PC-9 (cell line): ENCODE measurements at regions not wholly inside any gene's neighbourhood (a gene's known extent, or its start where the extent isn't known, plus 50 kb on each side); places are given as distances from the start of the nearest gene placed in this dataset.
A peak's percentile ranks its signal among the peaks of the same experiment; 100 is the strongest.

Experiments
- BruUV-seq: library from RNA; stranded (reverse); fragments of 400-500 nt; replicated peaks from 2 replicates; lab custom pipeline; 2021; lab: Mats Ljungman, UMichigan
- CTCF ChIA-PET: fragments of 300-600 bp; sonication (Branson Sonifier 250); formaldehyde crosslinking; loops from one replicate; lab custom pipeline; 2022; ENCODE audit warnings: antibody characterized with exemption; lab: Charles Lee
- POLR2A ChIA-PET: fragments of 300-600 bp; sonication (Branson Sonifier 250); formaldehyde crosslinking; loops from one replicate; lab custom pipeline; 2022; ENCODE audit warnings: antibody characterized with exemption; ENCODE audit not compliant: unreplicated experiment; lab: Charles Lee
- DNase-seq, 2 experiments: peaks; one replicate each; pipeline versions ENCODE4 v3.0.0 to v3.0.0-alpha.2; 2015 to 2022; ENCODE audit warnings: mixed read lengths in 1 of 2
- H2AFZ ChIP-seq: fragments of 200-600 bp; sonication (generic); 2 replicates; pipeline ENCODE4 v1.8.1; 2017; ENCODE audit warnings: antibody characterized with exemption
- H3F3A ChIP-seq: fragments of 200-600 bp; sonication (generic); 2 replicates; pipeline ENCODE4 v1.8.1; 2017; ENCODE audit warnings: antibody characterized with exemption, mild to moderate bottlenecking, low read depth; ENCODE audit not compliant: insufficient read depth
- H3K27ac ChIP-seq: fragments of 200-600 bp; sonication (generic); 2 replicates; pipeline ENCODE4 v1.6.1; 2016; ENCODE audit warnings: mixed run types
- H3K27me3 ChIP-seq: fragments of 200-600 bp; sonication (generic); 2 replicates; pipeline ENCODE4 v1.6.1; 2016; ENCODE audit warnings: low read depth, mixed run types; ENCODE audit not compliant: insufficient read depth
- H3K36me3 ChIP-seq: fragments of 200-600 bp; sonication (generic); 2 replicates; pipeline ENCODE4 v1.6.1; 2016; ENCODE audit warnings: low read depth, mixed run types
- H3K4me1 ChIP-seq: fragments of 200-600 bp; sonication (generic); replicated peaks from 2 replicates; pipeline ENCODE4 v1.6.1; 2016; ENCODE audit warnings: mixed run types; ENCODE audit not compliant: insufficient read depth
- H3K4me2 ChIP-seq: fragments of 200-600 bp; sonication (generic); 2 replicates; pipeline ENCODE4 v1.6.1; 2017; ENCODE audit warnings: mixed run types
- H3K4me3 ChIP-seq: fragments of 200-600 bp; sonication (generic); 2 replicates; pipeline ENCODE4 v1.6.1; 2016; ENCODE audit warnings: mixed run types
- H3K79me2 ChIP-seq: fragments of 200-600 bp; sonication (generic); 2 replicates; pipeline ENCODE4 v1.6.1; 2017; ENCODE audit warnings: low read depth, mixed run types
- H3K9me2 ChIP-seq: fragments of 200-600 bp; sonication (generic); 2 replicates; pipeline ENCODE4 v1.8.1; 2017; ENCODE audit warnings: mild to moderate bottlenecking; ENCODE audit not compliant: insufficient read depth
- H3K9me3 ChIP-seq: fragments of 200-600 bp; sonication (generic); 2 replicates; pipeline ENCODE4 v1.8.1; 2016; ENCODE audit warnings: low read depth; ENCODE audit not compliant: insufficient read depth
- H4K20me1 ChIP-seq: fragments of 200-600 bp; sonication (generic); 2 replicates; pipeline ENCODE4 v1.8.1; 2017; ENCODE audit not compliant: insufficient read depth
- CTCF ChIP-seq: fragments of 200-600 bp; sonication (generic); conservative IDR thresholded peaks from 2 replicates; pipeline ENCODE4 v1.6.1; 2017; ENCODE audit warnings: mixed run types, antibody characterized with exemption, mild to moderate bottlenecking, moderate library complexity
- EZH2 ChIP-seq: fragments of 200-600 bp; sonication (generic); IDR thresholded peaks from 2 replicates; pipeline ENCODE4 v1.8.0; 2017; ENCODE audit warnings: antibody characterized with exemption, low read depth
- intact Hi-C: fragments of 100-400 bp; cut with micrococcal nuclease; formaldehyde crosslinking; loops from one replicate; pipeline ENCODE4 v1.10.0; 2022; ENCODE audit not compliant: unreplicated experiment

GRCh38 chr3:130263708-130264107, 81.8 kb upstream of the COL6A5 start:
- Histone ChIP-seq H3K9me2 (no peaks in the 10 kb centered on the region; the same call in 1 of the 2 replicates), H3K4me1 (no peaks in the 10 kb centered on the region), H3F3A (no peaks in the 10 kb centered on the region), H3K27ac (no peak overlapping the region), H3K36me3 (no peaks in the 10 kb centered on the region), H3K4me2 (no peak overlapping the region), H3K4me3 (no peak overlapping the region), H3K9me3 (no peaks in the 10 kb centered on the region), H4K20me1 (no peaks in the 10 kb centered on the region), H3K79me2 (no peaks in the 10 kb centered on the region), H3K27me3 (peaks cover 71% of the 10 kb centered on the region), H2AFZ (no peak overlapping the region)
- BruUV-seq = no TSS peak
- intact Hi-C loops = no loop called here
- no peak for DNase-seq
- TF ChIP-seq EZH2 (no peak), CTCF (no peak)
- ChIA-PET POLR2A (interaction anchor here (0.6 kb wide), 1 partner anchor 1683 kb away, joined by 8 read pairs; no protein-coding TSS in a partner anchor), CTCF (interaction anchor here (0.6 kb wide), 1 partner anchor 774 kb away, joined by 3 read pairs; no protein-coding TSS in a partner anchor)

- Histone ChIP-seq H3K4me1 (no peaks in the 10 kb centered on the region), H3K36me3 (no peaks in the 10 kb centered on the region), H3F3A (no peaks in the 10 kb centered on the region), H3K9me2 (no peaks in the 10 kb centered on the region; the same call in 1 of the 2 replicates), H4K20me1 (no peaks in the 10 kb centered on the region), H3K27me3 (peaks cover 77% of the 10 kb centered on the region), H3K4me3 (no peak overlapping the region), H2AFZ (no peak overlapping the region), H3K4me2 (no peak overlapping the region), H3K27ac (no peak overlapping the region), H3K79me2 (no peaks in the 10 kb centered on the region), H3K9me3 (no peaks in the 10 kb centered on the region)
- CTCF ChIA-PET = no interaction called here
- no peak for DNase-seq
- intact Hi-C loops = no loop called here
- no TSS peak for BruUV-seq
- TF ChIP-seq EZH2 (no peak), CTCF (no peak)
- POLR2A ChIA-PET = no interaction called here
Measured at GRCh38 chr3:130266817-130267216, 78.7 kb upstream of the COL6A5 start.

- TF ChIP-seq CTCF (peak; percentile 91), EZH2 (no peak)
- no peaks in the 10 kb centered on the region for H3K36me3 ChIP-seq
- CTCF ChIA-PET = interaction anchor here (0.5 to 0.8 kb wide), 5 partner anchors 129 to 1935 kb away, joined by 3 to 5 read pairs (median 4); no protein-coding TSS in a partner anchor
- no peak overlapping the region for H3K27ac ChIP-seq
- peak; percentile 11 to 51 for DNase-seq
- no peaks in the 10 kb centered on the region for H3K9me3 ChIP-seq
- BruUV-seq = no TSS peak
- H3K79me2 ChIP-seq = no peaks in the 10 kb centered on the region
- POLR2A ChIA-PET = interaction anchor here (0.6 kb wide), 1 partner anchor 325 kb away, joined by 3 read pairs; no protein-coding TSS in a partner anchor
- H3K4me2 ChIP-seq = no peak overlapping the region
- intact Hi-C loops = loop anchor here (1.0 to 10.0 kb wide), 2 partner anchors 263 to 748 kb away; partner anchors contain the start of genes ASTE1 and NEK11
- H3K4me3 ChIP-seq = no peak overlapping the region
- no peaks in the 10 kb centered on the region for H3F3A ChIP-seq
- no peaks in the 10 kb centered on the region for H4K20me1 ChIP-seq
- H3K9me2 ChIP-seq = no peaks in the 10 kb centered on the region
- peaks cover 31% of the 10 kb centered on the region for H3K27me3 ChIP-seq
- H2AFZ ChIP-seq = no peak overlapping the region
- no peaks in the 10 kb centered on the region for H3K4me1 ChIP-seq
Measured at GRCh38 chr3:130276203-130276803, 69.2 kb upstream of the COL6A5 start.
